ENCODE measurements at regions not wholly inside any gene's neighbourhood (a gene's known extent, or its start where the extent isn't known, plus 50 kb on each side); places are given as distances from the start of the nearest gene placed in this dataset.

GRCh38 chr22:48241658-48242057 lies 1479.2 kb downstream of the TBC1D22A start:
- Histone ChIP-seq H2AK5ac (ENCODE audit: low read depth, low read length) (no peak overlapping the region), H3K9ac (ENCODE audit: low read depth, low read length) (no peak overlapping the region), H3K23ac (ENCODE audit: low read depth, low read length) (no peak overlapping the region), H4K20me1 (ENCODE audit: insufficient read depth, low read length) (no peaks in the 10 kb centered on the region), H2BK20ac (ENCODE audit: low read depth, low read length) (no peak overlapping the region), H3K14ac (replicated peaks; ENCODE audit: low read depth, low read length) (no peak overlapping the region), H3K56ac (ENCODE audit: extremely low read depth, insufficient read depth, low read length) (no peak overlapping the region), H3K27me3 (ENCODE audit: control insufficient read depth, insufficient read depth, low read length) (no peaks in the 10 kb centered on the region), H3K4ac (ENCODE audit: low read depth, low read length) (no peak overlapping the region), H3K9me1 (ENCODE audit: insufficient read depth, low read length) (no peaks in the 10 kb centered on the region), H2BK5ac (ENCODE audit: low read depth, low read length, poor library complexity, severe bottlenecking) (no peak overlapping the region), H2AFZ (replicated peaks; ENCODE audit: low read length, poor library complexity) (no peak overlapping the region), H3K9me3 (ENCODE audit: control insufficient read depth, insufficient read depth, low read length) (peaks cover 69% of the 10 kb centered on the region), H2AK9ac (replicated peaks; ENCODE audit: low read depth, low read length, poor library complexity) (no peak overlapping the region), H2BK15ac (ENCODE audit: low read depth, low read length) (no peak overlapping the region), H3K18ac (ENCODE audit: low read depth, low read length) (no peak overlapping the region), H3K27ac (ENCODE audit: insufficient read depth, low read length) (no peak overlapping the region), H4K91ac (ENCODE audit: insufficient read depth, low read depth, low read length) (no peak overlapping the region), H3K79me1 (ENCODE audit: low read depth in 1 of 2, low read length in 2 of 2) (no peaks in the 10 kb centered on the region), H3K4me2 (ENCODE audit: low read depth, low read length) (no peak overlapping the region), H4K8ac (ENCODE audit: low read depth in 2 of 2, low read length in 2 of 2) (no peak overlapping the region), H3K36me3 (ENCODE audit: control insufficient read depth, insufficient read depth, low read length) (no peaks in the 10 kb centered on the region), H3K4me3 (ENCODE audit: insufficient read depth, low read depth, low read length) (no peak overlapping the region), H2BK120ac (ENCODE audit: low read depth, low read length) (no peak overlapping the region), H4K5ac (ENCODE audit: low read depth, low read length) (no peak overlapping the region), H3K4me1 (ENCODE audit: control insufficient read depth, insufficient read depth, low read length) (no peaks in the 10 kb centered on the region)
- TF ChIP-seq FOS (IDR thresholded peaks at IDR 0.05; ENCODE audit: low read depth, low read length) (no peak), NFE2L2 (IDR thresholded peaks at IDR 0.05; ENCODE audit: low read depth, low read length) (no peak), MAZ (IDR thresholded peaks at IDR 0.05; ENCODE audit: borderline replicate concordance, low read depth, low read length) (no peak), USF2 (IDR thresholded peaks at IDR 0.05; ENCODE audit: low read depth, low read length) (no peak), CEBPB (IDR thresholded peaks at IDR 0.05; ENCODE audit: low read depth, low read length) (no peak), RAD21 (IDR thresholded peaks at IDR 0.05; ENCODE audit: low read length) (no peak), BHLHE40 (IDR thresholded peaks at IDR 0.05; ENCODE audit: low read depth, low read length) (no peak), MAFK (IDR thresholded peaks at IDR 0.05; ENCODE audit: low read depth, low read length) (no peak), CHD1 (IDR thresholded peaks at IDR 0.05; ENCODE audit: low read depth, low read length) (no peak), ELK1 (IDR thresholded peaks at IDR 0.05; ENCODE audit: borderline replicate concordance, low read depth, low read length) (no peak), POLR2A (IDR thresholded peaks at IDR 0.05; ENCODE audit: low read depth, low read length) (no peak), SMC3 (IDR thresholded peaks at IDR 0.05; ENCODE audit: low read depth, low read length) (no peak), CTCF (conservative IDR thresholded peaks at IDR 0.05; ENCODE audit: low read depth, low read length) (no peak), RCOR1 (IDR thresholded peaks at IDR 0.05; ENCODE audit: insufficient replicate concordance, low read length) (no peak), RFX5 (IDR thresholded peaks at IDR 0.05; ENCODE audit: low read depth, low read length) (no peak), MXI1 (IDR thresholded peaks at IDR 0.05; ENCODE audit: borderline replicate concordance, low read depth, low read length) (no peak)
- CTCF ChIA-PET = no interaction called here
- WGBS, 2 experiments (ENCODE audit: extremely low coverage in 2 of 2, insufficient read length in 1 of 2) = 44% methylated on average over 11 of the region's 16 CpGs; no CpG with 5 or more reads in 1 of the 2 experiments
- in situ Hi-C loops (cut with MboI; ENCODE audit: low sequenced_read_pairs) = no loop called here
- BruUV-seq (replicated peaks) = no TSS peak
- POLR2A ChIA-PET (ENCODE audit: unreplicated experiment) = no interaction called here
- ATAC-seq (ENCODE audit: low read depth) (no peak), DNase-seq (no peak)
- dilution Hi-C loops (cut with HindIII; ENCODE audit: low sequenced_read_pairs, unreplicated experiment) = no loop called here
- intact Hi-C loops (cut with micrococcal nuclease) = no loop called here

Measured in IMR-90 (cell line).